ENCODE measurements at regions not wholly inside any gene's neighbourhood (a gene's known extent, or its start where the extent isn't known, plus 50 kb on each side); places are given as distances from the start of the nearest gene placed in this dataset.

- Mint-ChIP-seq H3K27ac (no peak overlapping the region), H3K27me3 (no peaks in the 10 kb centered on the region), H3K9me3 (peaks cover 0 to 19% (median 2%) of the 10 kb centered on the region in 11 donors), H3K4me3 (no peak overlapping the region), H3K36me3 (no peaks in the 10 kb centered on the region), H3K4me1 (peaks cover 0 to 10% (median 0%) of the 10 kb centered on the region in 7 donors)
- ChIA-PET CTCF (no interaction called here), POLR2A (no interaction called here)
- Histone ChIP-seq H3K27me3 (ENCODE audit: control insufficient read depth in 2 of 2, insufficient read depth in 2 of 2, low read length in 2 of 2) (no peaks in the 10 kb centered on the region), H3K9me3 (ENCODE audit: control insufficient read depth in 2 of 3, low read length in 3 of 3) (no peaks in the 10 kb centered on the region), H3K4me3 (ENCODE audit: low read length) (no peak overlapping the region), H3K4me1 (ENCODE audit: control insufficient read depth in 2 of 2, insufficient read depth in 2 of 2, low read length in 2 of 2) (no peaks in the 10 kb centered on the region), H3K27ac (ENCODE audit: low read depth, low read length) (no peak overlapping the region), H3K36me3 (ENCODE audit: control insufficient read depth in 2 of 3, insufficient read depth in 3 of 3, low read length in 3 of 3) (no peaks in the 10 kb centered on the region)
- intact Hi-C loops (cut with micrococcal nuclease): no loop called here
- DNase-seq (no peak), ATAC-seq (no peak)
Measured at GRCh38 chr18:72180689-72181088, 363.5 kb downstream of the CBLN2 start.

DNA sequence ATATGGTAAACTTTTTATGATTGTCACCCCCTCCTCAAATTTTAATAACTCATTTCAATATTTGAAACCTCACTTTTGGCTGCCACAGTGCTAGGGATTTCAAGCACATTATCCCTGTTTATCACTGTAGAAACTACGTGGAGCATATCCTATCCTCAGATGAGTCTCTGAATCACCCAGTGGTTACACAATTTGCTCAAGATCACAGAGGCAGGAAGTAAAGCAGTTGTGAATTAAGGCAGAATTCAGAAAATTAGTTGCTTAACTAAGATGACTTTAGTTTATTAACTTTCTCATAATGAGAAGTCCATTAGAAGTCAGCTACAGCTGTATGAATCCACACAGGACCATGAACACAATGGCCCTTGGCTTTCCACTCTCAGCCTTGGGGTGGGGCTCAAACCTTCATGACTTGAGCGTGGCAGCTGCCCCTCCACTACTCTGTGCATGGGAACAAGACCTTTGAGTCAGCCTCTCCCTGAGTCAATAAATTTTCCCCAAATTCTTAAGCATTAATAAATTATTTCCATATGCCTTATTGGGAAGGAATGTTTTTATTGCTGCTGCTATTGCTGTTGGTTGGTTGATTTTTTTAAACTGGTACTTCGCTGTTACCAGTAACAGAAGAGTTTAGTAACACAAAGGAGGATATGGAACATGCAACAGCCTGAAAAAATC lies 369.0 kb downstream of the CBLN2 start:
- ATAC-seq (no peak), DNase-seq (no peak)
- CTCF ChIA-PET: no interaction called here
- Mint-ChIP-seq H3K27ac (no peak overlapping the region), H3K9me3 (peaks cover 0 to 10% (median 2%) of the 10 kb centered on the region in 11 donors), H3K4me1 (no peaks in the 10 kb centered on the region), H3K36me3 (no peaks in the 10 kb centered on the region), H3K27me3 (no peaks in the 10 kb centered on the region), H3K4me3 (no peak overlapping the region)
- H3K27me3 ChIP-seq (ENCODE audit: control insufficient read depth in 2 of 2, insufficient read depth in 2 of 2, low read length in 2 of 2): no peaks in the 10 kb centered on the region
- POLR2A ChIA-PET: no interaction called here
- intact Hi-C loops (cut with micrococcal nuclease): no loop called here
- no peaks in the 10 kb centered on the region for H3K9me3 ChIP-seq (ENCODE audit: control insufficient read depth in 2 of 3, low read length in 3 of 3)
- no peaks in the 10 kb centered on the region for H3K4me1 ChIP-seq (ENCODE audit: control insufficient read depth in 2 of 2, insufficient read depth in 2 of 2, low read length in 2 of 2)
- no peak overlapping the region for H3K27ac ChIP-seq (ENCODE audit: low read depth, low read length)
- no peaks in the 10 kb centered on the region for H3K36me3 ChIP-seq (ENCODE audit: control insufficient read depth in 2 of 3, insufficient read depth in 3 of 3, low read length in 3 of 3)
- H3K4me3 ChIP-seq (ENCODE audit: low read length): no peak overlapping the region

DNA sequence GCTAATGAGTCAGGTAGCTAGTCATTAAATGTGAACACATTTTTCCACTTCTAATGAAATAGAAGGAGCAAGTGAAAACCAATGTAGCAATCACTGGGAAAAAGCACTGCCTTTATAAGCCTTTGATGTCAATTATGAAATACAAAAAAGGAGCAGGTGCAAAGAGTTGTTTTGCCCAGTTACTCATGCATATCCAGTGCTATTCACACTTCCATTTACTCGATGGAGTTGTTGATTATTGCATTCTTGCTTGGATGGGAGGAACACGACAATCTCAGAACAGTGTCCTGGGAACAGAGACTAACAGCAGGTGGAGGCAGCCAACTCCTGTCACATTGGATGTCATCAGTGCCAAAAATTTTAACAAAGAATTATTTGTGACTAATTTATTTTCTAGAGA lies 372.5 kb downstream of the CBLN2 start:
- intact Hi-C loops (cut with micrococcal nuclease): no loop called here
- H3K36me3 Mint-ChIP-seq: no peaks in the 10 kb centered on the region
- H3K4me3 Mint-ChIP-seq: no peak overlapping the region
- ChIA-PET CTCF (no interaction called here), POLR2A (no interaction called here)
- Histone ChIP-seq H3K27me3 (ENCODE audit: control insufficient read depth in 2 of 2, insufficient read depth in 2 of 2, low read length in 2 of 2) (no peaks in the 10 kb centered on the region), H3K36me3 (ENCODE audit: control insufficient read depth in 2 of 3, insufficient read depth in 3 of 3, low read length in 3 of 3) (no peaks in the 10 kb centered on the region), H3K4me3 (ENCODE audit: low read length) (no peak overlapping the region), H3K9me3 (ENCODE audit: control insufficient read depth in 2 of 3, low read length in 3 of 3) (no peaks in the 10 kb centered on the region), H3K27ac (ENCODE audit: low read depth, low read length) (no peak overlapping the region), H3K4me1 (ENCODE audit: control insufficient read depth in 2 of 2, insufficient read depth in 2 of 2, low read length in 2 of 2) (no peaks in the 10 kb centered on the region)
- ATAC-seq (no peak), DNase-seq (no peak)
- peaks cover 0 to 6% (median 2%) of the 10 kb centered on the region in 11 donors for H3K9me3 Mint-ChIP-seq
- H3K27ac Mint-ChIP-seq: no peak overlapping the region
- no peaks in the 10 kb centered on the region for H3K4me1 Mint-ChIP-seq
- H3K27me3 Mint-ChIP-seq: no peaks in the 10 kb centered on the region

GRCh38 chr18:72161691-72162090 lies 382.5 kb downstream of the CBLN2 start:
- no peak for ATAC-seq
- no peak overlapping the region for H3K27ac ChIP-seq (ENCODE audit: low read depth, low read length)
- no peak for DNase-seq

DNA sequence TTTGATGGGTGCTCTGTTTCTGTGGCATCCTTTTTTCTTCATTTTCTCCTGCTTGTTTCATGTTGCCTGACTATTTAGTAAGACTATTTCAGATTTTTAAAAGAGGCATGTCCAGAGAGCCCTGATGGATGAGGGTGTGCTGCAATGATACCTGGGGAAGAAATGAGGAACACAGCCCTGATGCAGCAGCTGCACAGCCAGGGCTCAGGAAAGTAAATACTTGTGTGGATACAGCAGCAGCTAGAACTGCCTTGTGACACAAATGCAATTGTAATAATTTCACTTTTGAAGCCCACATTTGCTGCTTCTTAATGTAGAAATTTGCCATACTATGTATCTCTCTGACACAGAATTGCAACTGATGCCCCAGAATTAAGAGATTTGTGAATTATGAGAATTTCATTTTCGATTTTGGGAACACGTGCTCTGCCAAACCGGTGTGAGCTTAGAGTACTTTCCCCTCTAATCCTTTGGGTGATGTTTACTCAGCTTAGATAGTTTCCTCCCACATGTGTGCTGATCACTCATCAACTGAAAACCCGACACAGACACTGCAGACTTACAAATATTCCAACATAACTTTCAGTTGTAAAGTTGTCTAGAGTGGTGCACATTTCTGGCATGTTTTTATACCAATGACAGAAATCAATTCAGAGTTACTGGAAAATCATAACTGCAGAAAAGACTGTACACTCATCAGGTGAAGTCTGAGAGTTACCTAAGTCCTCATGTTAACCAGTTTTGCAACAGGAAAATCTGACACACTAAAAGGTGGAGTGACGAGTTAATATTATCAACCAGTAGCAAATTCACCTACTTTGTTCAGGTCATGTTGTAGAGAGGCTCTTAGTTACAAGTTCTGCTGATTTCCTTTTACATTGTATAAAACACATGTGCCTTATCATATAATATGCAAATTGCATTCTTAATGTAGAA lies 383.4 kb downstream of the CBLN2 start:
- H3K4me3 Mint-ChIP-seq: no peak overlapping the region
- CTCF ChIA-PET: no interaction called here
- Histone ChIP-seq H3K4me3 (ENCODE audit: low read length) (no peak overlapping the region), H3K27me3 (ENCODE audit: control insufficient read depth in 2 of 2, insufficient read depth in 2 of 2, low read length in 2 of 2) (no peaks in the 10 kb centered on the region), H3K27ac (ENCODE audit: low read depth, low read length) (no peak overlapping the region), H3K36me3 (ENCODE audit: control insufficient read depth in 2 of 3, insufficient read depth in 3 of 3, low read length in 3 of 3) (no peaks in the 10 kb centered on the region), H3K9me3 (ENCODE audit: control insufficient read depth in 2 of 3, low read length in 3 of 3) (no peaks in the 10 kb centered on the region), H3K4me1 (ENCODE audit: control insufficient read depth in 2 of 2, insufficient read depth in 2 of 2, low read length in 2 of 2) (no peaks in the 10 kb centered on the region)
- no peaks in the 10 kb centered on the region for H3K27me3 Mint-ChIP-seq
- no peaks in the 10 kb centered on the region for H3K36me3 Mint-ChIP-seq
- ATAC-seq (no peak), DNase-seq (no peak)
- H3K4me1 Mint-ChIP-seq: peaks cover 0 to 2% (median 0%) of the 10 kb centered on the region in 7 donors
- peaks cover 0 to 9% (median 2%) of the 10 kb centered on the region in 11 donors for H3K9me3 Mint-ChIP-seq
- no peak overlapping the region for H3K27ac Mint-ChIP-seq
- POLR2A ChIA-PET: no interaction called here
- intact Hi-C loops (cut with micrococcal nuclease): no loop called here

More at GRCh38 chr18:72161691-72162090, 382.5 kb downstream of the CBLN2 start:
- no peak overlapping the region for H3K27ac Mint-ChIP-seq
- peaks cover 0 to 2% (median 0%) of the 10 kb centered on the region in 7 donors for H3K4me1 Mint-ChIP-seq
- no peaks in the 10 kb centered on the region for H3K36me3 ChIP-seq (ENCODE audit: control insufficient read depth in 2 of 3, insufficient read depth in 3 of 3, low read length in 3 of 3)
- H3K9me3 ChIP-seq (ENCODE audit: control insufficient read depth in 2 of 3, low read length in 3 of 3): no peaks in the 10 kb centered on the region
- no peaks in the 10 kb centered on the region for H3K4me1 ChIP-seq (ENCODE audit: control insufficient read depth in 2 of 2, insufficient read depth in 2 of 2, low read length in 2 of 2)
- POLR2A ChIA-PET: no interaction called here
- intact Hi-C loops (cut with micrococcal nuclease): no loop called here
- H3K4me3 Mint-ChIP-seq: no peak overlapping the region
- no peaks in the 10 kb centered on the region for H3K27me3 ChIP-seq (ENCODE audit: control insufficient read depth in 2 of 2, insufficient read depth in 2 of 2, low read length in 2 of 2)
- no peaks in the 10 kb centered on the region for H3K36me3 Mint-ChIP-seq
- H3K27me3 Mint-ChIP-seq: no peaks in the 10 kb centered on the region
- CTCF ChIA-PET: no interaction called here
- no peak overlapping the region for H3K4me3 ChIP-seq (ENCODE audit: low read length)
- peaks cover 0 to 9% (median 0%) of the 10 kb centered on the region in 11 donors for H3K9me3 Mint-ChIP-seq

- CTCF ChIA-PET: no interaction called here
- H3K27me3 ChIP-seq (ENCODE audit: control insufficient read depth in 2 of 2, insufficient read depth in 2 of 2, low read length in 2 of 2): no peaks in the 10 kb centered on the region
- ATAC-seq (no peak), DNase-seq (no peak)
- H3K9me3 ChIP-seq (ENCODE audit: control insufficient read depth in 2 of 3, low read length in 3 of 3): no peaks in the 10 kb centered on the region
- POLR2A ChIA-PET: no interaction called here
- H3K36me3 Mint-ChIP-seq: no peaks in the 10 kb centered on the region
- H3K27ac ChIP-seq (ENCODE audit: low read depth, low read length): no peak overlapping the region
- H3K4me1 Mint-ChIP-seq: peaks cover 0 to 2% (median 0%) of the 10 kb centered on the region in 7 donors
- no peaks in the 10 kb centered on the region for H3K36me3 ChIP-seq (ENCODE audit: control insufficient read depth in 2 of 3, insufficient read depth in 3 of 3, low read length in 3 of 3)
- H3K27me3 Mint-ChIP-seq: no peaks in the 10 kb centered on the region
- intact Hi-C loops (cut with micrococcal nuclease): no loop called here
- no peak overlapping the region for H3K27ac Mint-ChIP-seq
- H3K4me3 ChIP-seq (ENCODE audit: low read length): no peak overlapping the region
- no peaks in the 10 kb centered on the region for H3K4me1 ChIP-seq (ENCODE audit: control insufficient read depth in 2 of 2, insufficient read depth in 2 of 2, low read length in 2 of 2)
- no peak overlapping the region for H3K4me3 Mint-ChIP-seq
- peaks cover 0 to 9% (median 3%) of the 10 kb centered on the region in 11 donors for H3K9me3 Mint-ChIP-seq
Measured at GRCh38 chr18:72155327-72155726, 388.8 kb downstream of the CBLN2 start.

Data from naive thymus-derived CD4-positive, alpha-beta T cell (primary cell).